Ovary (tissue), 7 donors: ENCODE measurements at regions not wholly inside any gene's neighbourhood (a gene's known extent, or its start where the extent isn't known, plus 50 kb on each side); places are given as distances from the start of the nearest gene placed in this dataset.

Experiments
- DNase-seq, 5 donors: peaks; one replicate each; pipeline ENCODE4 v3.0.0-alpha.2; 2019 to 2020
- H3K27ac ChIP-seq, 2 donors: fragments of 200-600 bp; one replicate each; pipeline versions ENCODE4 v1.5.1 to v1.8.0; 2019 to 2022
- H3K27me3 ChIP-seq: fragments of 200-600 bp; one replicate; pipeline ENCODE4 v1.8.0; 2022
- H3K36me3 ChIP-seq: fragments of 200-600 bp; sonication (generic); one replicate; pipeline ENCODE4 v1.5.1; 2019
- H3K4me1 ChIP-seq: one replicate; pipeline ENCODE4 v1.8.1; 2013; ENCODE audit warnings: mild to moderate bottlenecking, moderate library complexity; ENCODE audit not compliant: insufficient read depth
- H3K4me3 ChIP-seq: fragments of 200-600 bp; sonication (generic); one replicate; pipeline ENCODE4 v1.5.1; 2017
- H3K9me3 ChIP-seq, 2 donors: fragments of 200-600 bp in 1 of 2; sonication (generic) in 1 of 2; one replicate each; pipeline versions ENCODE4 v1.5.1 to v1.8.1; 2013 to 2019; ENCODE audit warnings: mild to moderate bottlenecking in 1 of 2, moderate library complexity in 1 of 2
- EP300 ChIP-seq: sonication (generic); formaldehyde crosslinking; IDR thresholded peaks from one replicate; pipeline ENCODE4 v1.6.1; 2017; ENCODE audit warnings: antibody characterized with exemption
- POLR2A ChIP-seq: fragments of 450-650 bp; IDR thresholded peaks from one replicate; pipeline ENCODE4 v1.6.1; 2017; ENCODE audit warnings: antibody characterized with exemption, mild to moderate bottlenecking, moderate library complexity
- WGBS, 3 donors: extraction: QIAGEN DNeasy Blood & Tissue Kit in 1 of 3; methylation state at CpG; one replicate each; pipeline versions ENCODE4 v1.1.5 to v1.1.7; 2013 to 2017; 5-methylcytosine and 5-hydroxymethylcytosine counted together
- intact Hi-C, 4 donors: fragments of 100-400 bp; cut with DNase I; formaldehyde crosslinking; loops; one replicate each; pipeline versions ENCODE4 v1.11.0 to v1.15.1; 2022 to 2023
- TF ChIP-seq, protein P1 (sequence below), 3 donors: fragments of 450-650 bp in 2 of 3; fragments of 200-600 bp in 1 of 3; IDR thresholded peaks; one replicate each; pipeline versions ENCODE4 v1.5.1 to v1.8.0; 2016 to 2022; ENCODE audit warnings: antibody characterized with exemption in 3 of 3, mild to moderate bottlenecking in 1 of 3
- donor health status: DM: no; HTN: no; CAD: no; lungs with moderate emphysema.
- donor health status: DM: no; HTN: no; CAD: no.
- donor health status: Bipolar disorder and iron deficiency.
- donor health status: DM: no; HTN: no; CAD: no.
- donor health status: DM: yes; HTN: yes; CAD: no.

- no peaks in the 10 kb centered on the region for H3K4me1 ChIP-seq
- H3K36me3 ChIP-seq: no peaks in the 10 kb centered on the region
- no peaks in the 10 kb centered on the region for H3K27me3 ChIP-seq
- no peak for TF ChIP-seq EP300
- no peak for TF ChIP-seq POLR2A
- TF ChIP-seq, protein P1, sequence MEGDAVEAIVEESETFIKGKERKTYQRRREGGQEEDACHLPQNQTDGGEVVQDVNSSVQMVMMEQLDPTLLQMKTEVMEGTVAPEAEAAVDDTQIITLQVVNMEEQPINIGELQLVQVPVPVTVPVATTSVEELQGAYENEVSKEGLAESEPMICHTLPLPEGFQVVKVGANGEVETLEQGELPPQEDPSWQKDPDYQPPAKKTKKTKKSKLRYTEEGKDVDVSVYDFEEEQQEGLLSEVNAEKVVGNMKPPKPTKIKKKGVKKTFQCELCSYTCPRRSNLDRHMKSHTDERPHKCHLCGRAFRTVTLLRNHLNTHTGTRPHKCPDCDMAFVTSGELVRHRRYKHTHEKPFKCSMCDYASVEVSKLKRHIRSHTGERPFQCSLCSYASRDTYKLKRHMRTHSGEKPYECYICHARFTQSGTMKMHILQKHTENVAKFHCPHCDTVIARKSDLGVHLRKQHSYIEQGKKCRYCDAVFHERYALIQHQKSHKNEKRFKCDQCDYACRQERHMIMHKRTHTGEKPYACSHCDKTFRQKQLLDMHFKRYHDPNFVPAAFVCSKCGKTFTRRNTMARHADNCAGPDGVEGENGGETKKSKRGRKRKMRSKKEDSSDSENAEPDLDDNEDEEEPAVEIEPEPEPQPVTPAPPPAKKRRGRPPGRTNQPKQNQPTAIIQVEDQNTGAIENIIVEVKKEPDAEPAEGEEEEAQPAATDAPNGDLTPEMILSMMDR (IDR thresholded peaks at IDR 0.05): no peak
- DNase-seq: no peak
- WGBS, 3 donors: 88 to 94% (median 91%) methylated on average over 3 of the region's 3 CpGs
- intact Hi-C loops: no loop called here
- H3K9me3 ChIP-seq: no peaks in the 10 kb centered on the region
- H3K4me3 ChIP-seq: no peak overlapping the region
- no peak overlapping the region for H3K27ac ChIP-seq
Measured at GRCh38 chr10:56561336-56561735, 200.3 kb upstream of the ZWINT start.

DNA sequence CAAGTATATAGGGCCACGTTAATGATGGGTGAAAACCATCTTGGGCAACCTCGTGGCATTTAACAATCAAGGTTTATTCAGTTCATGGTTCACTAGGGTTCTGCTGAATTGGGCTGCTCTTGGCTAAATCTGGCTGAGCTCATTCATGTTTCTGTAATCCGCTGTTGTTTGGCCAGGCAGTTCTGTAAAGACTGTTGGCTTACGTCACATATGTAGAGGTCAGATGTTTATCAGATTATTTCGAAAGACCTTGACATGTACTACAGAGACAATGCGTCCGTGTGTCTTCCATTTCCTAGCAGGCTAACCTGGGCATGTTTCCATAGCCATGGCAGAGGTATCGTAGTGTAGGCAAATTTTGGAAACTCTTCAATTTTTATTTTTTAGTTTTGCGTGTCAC lies 190.0 kb upstream of the ZWINT start:
- TF ChIP-seq POLR2A (no peak), EP300 (no peak)
- TF ChIP-seq, protein P1 (IDR thresholded peaks at IDR 0.05): no peak
- 82 to 83% (median 83%) methylated on average over 9 of the region's 9 CpGs for WGBS, 3 donors
- DNase-seq: no peak
- no peak overlapping the region for H3K4me3 ChIP-seq
- H3K27ac ChIP-seq: no peak overlapping the region
- intact Hi-C loops: no loop called here
- H3K4me1 ChIP-seq: no peaks in the 10 kb centered on the region
- H3K36me3 ChIP-seq: no peaks in the 10 kb centered on the region
- H3K27me3 ChIP-seq: no peaks in the 10 kb centered on the region
- H3K9me3 ChIP-seq: no peaks in the 10 kb centered on the region

- DNase-seq: no peak
- Histone ChIP-seq H3K27ac (no peak overlapping the region), H3K4me3 (no peak overlapping the region), H3K4me1 (no peaks in the 10 kb centered on the region), H3K9me3 (no peaks in the 10 kb centered on the region), H3K27me3 (no peaks in the 10 kb centered on the region), H3K36me3 (no peaks in the 10 kb centered on the region)
- 63 to 68% (median 64%) methylated on average over 4 of the region's 4 CpGs for WGBS, 3 donors
- TF ChIP-seq POLR2A: no peak
- TF ChIP-seq, protein P1 (IDR thresholded peaks at IDR 0.05): no peak
- no peak for TF ChIP-seq EP300
- intact Hi-C loops: no loop called here
Measured at GRCh38 chr10:56547163-56547562, 186.1 kb upstream of the ZWINT start.

- Histone ChIP-seq H3K36me3 (no peaks in the 10 kb centered on the region), H3K27me3 (no peaks in the 10 kb centered on the region), H3K4me3 (no peak overlapping the region), H3K9me3 (no peaks in the 10 kb centered on the region), H3K4me1 (no peaks in the 10 kb centered on the region), H3K27ac (no peak overlapping the region)
- WGBS, 3 donors: 52 to 71% (median 69%) methylated on average over 4 of the region's 4 CpGs
- intact Hi-C loops: no loop called here
- no peak for DNase-seq
- TF ChIP-seq POLR2A: no peak
- no peak for TF ChIP-seq EP300
- TF ChIP-seq, protein P1 (IDR thresholded peaks at IDR 0.05): no peak
Measured at GRCh38 chr10:56537984-56538383, 176.9 kb upstream of the ZWINT start.

DNA sequence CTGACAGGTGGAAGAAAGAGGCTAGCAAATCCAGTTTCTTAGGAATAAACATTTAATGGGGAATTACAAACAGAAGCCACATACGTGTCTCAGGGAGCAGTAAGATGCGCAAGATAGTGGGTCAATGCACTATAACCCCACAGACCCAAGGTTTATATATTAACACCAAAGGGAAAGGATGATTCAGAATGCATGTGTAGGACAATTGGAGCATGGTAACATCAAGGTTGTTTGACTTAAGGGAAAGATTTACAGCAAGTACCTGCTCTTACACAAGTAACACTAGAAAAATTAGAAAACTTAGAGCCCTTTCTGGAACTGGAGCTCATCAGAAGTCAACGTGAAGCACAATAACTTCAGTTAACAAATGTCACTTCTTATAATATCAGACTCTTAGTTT lies 161.1 kb upstream of the ZWINT start:
- TF ChIP-seq, protein P1 (IDR thresholded peaks at IDR 0.05): no peak
- no peak for TF ChIP-seq EP300
- TF ChIP-seq POLR2A: no peak
- no peak for DNase-seq
- H3K4me1 ChIP-seq: no peaks in the 10 kb centered on the region
- intact Hi-C loops: no loop called here
- no peaks in the 10 kb centered on the region for H3K27me3 ChIP-seq
- H3K36me3 ChIP-seq: no peaks in the 10 kb centered on the region
- H3K4me3 ChIP-seq: no peak overlapping the region
- WGBS, 3 donors: 80 to 89% (median 88%) methylated on average over 3 of the region's 3 CpGs
- no peak overlapping the region for H3K27ac ChIP-seq
- no peaks in the 10 kb centered on the region for H3K9me3 ChIP-seq
